GM23338 (cell line): ENCODE measurements at regions not wholly inside any gene's neighbourhood (a gene's known extent, or its start where the extent isn't known, plus 50 kb on each side); places are given as distances from the start of the nearest gene placed in this dataset.

Experiments
- ATAC-seq: fragments of 200-7000 bp; cut with Tn5 transposase; 3 replicates; pipeline ENCODE4 v1.9.1; 2020
- DNase-seq: peaks from one replicate; pipeline ENCODE4 v3.0.0-alpha.2; 2015; ENCODE audit warnings: low spot score
- H2AFZ ChIP-seq: fragments of 200-600 bp; sonication (generic); 2 replicates; pipeline ENCODE4 v1.8.0; 2016; ENCODE audit warnings: antibody characterized with exemption, mild to moderate bottlenecking, moderate library complexity
- H3F3A ChIP-seq: fragments of 200-600 bp; sonication (generic); replicated peaks from 2 replicates; pipeline ENCODE4 v1.8.0; 2017; ENCODE audit warnings: antibody characterized with exemption, mixed run types, low read depth
- H3K27ac ChIP-seq: fragments of 200-600 bp; sonication (generic); 2 replicates; pipeline ENCODE4 v1.6.1; 2016; ENCODE audit warnings: low read depth
- H3K27me3 ChIP-seq: fragments of 200-600 bp; sonication (generic); 2 replicates; pipeline ENCODE4 v1.8.0; 2016; ENCODE audit warnings: mild to moderate bottlenecking, mixed run types, moderate library complexity; ENCODE audit not compliant: insufficient read depth
- H3K36me3 ChIP-seq: fragments of 200-600 bp; sonication (generic); 2 replicates; pipeline ENCODE4 v1.8.0; 2016; ENCODE audit warnings: mild to moderate bottlenecking; ENCODE audit not compliant: insufficient read depth
- H3K4me1 ChIP-seq: fragments of 200-600 bp; sonication (generic); 2 replicates; pipeline ENCODE4 v1.8.0; 2016; ENCODE audit warnings: mild to moderate bottlenecking, moderate library complexity; ENCODE audit not compliant: insufficient read depth
- H3K4me2 ChIP-seq: fragments of 200-600 bp; sonication (generic); 2 replicates; pipeline ENCODE4 v1.7.1; 2017; ENCODE audit warnings: mixed run types
- H3K4me3 ChIP-seq: fragments of 200-600 bp; sonication (generic); 2 replicates; pipeline ENCODE4 v1.6.1; 2016; ENCODE audit warnings: mixed run types
- H3K79me2 ChIP-seq: fragments of 200-600 bp; sonication (generic); replicated peaks from 2 replicates; pipeline ENCODE4 v1.8.0; 2017; ENCODE audit warnings: mild to moderate bottlenecking; ENCODE audit not compliant: insufficient read depth
- H3K9me2 ChIP-seq: fragments of 200-600 bp; sonication (generic); 2 replicates; pipeline ENCODE4 v1.8.0; 2017; ENCODE audit not compliant: insufficient read depth
- H4K20me1 ChIP-seq: fragments of 200-600 bp; sonication (generic); replicated peaks from 2 replicates; pipeline ENCODE4 v1.8.0; 2017; ENCODE audit warnings: mild to moderate bottlenecking; ENCODE audit not compliant: insufficient read depth
- H3K27ac Mint-ChIP-seq: 2 replicates; pipeline ENCODE4 v1.8.0; 2020; ENCODE audit warnings: inconsistent platforms, mild to moderate bottlenecking, moderate library complexity, mixed read lengths
- H3K27me3 Mint-ChIP-seq: 3 replicates; pipeline ENCODE4 v1.8.0; 2022; ENCODE audit warnings: low read depth, mild to moderate bottlenecking, moderate library complexity, mixed read lengths, inconsistent platforms; ENCODE audit not compliant: insufficient read depth, poor library complexity
- H3K36me3 Mint-ChIP-seq: 3 replicates; pipeline ENCODE4 v1.8.0; 2021; ENCODE audit warnings: low read depth, mild to moderate bottlenecking, inconsistent platforms, moderate library complexity, mixed read lengths
- H3K4me1 Mint-ChIP-seq: 3 replicates; pipeline ENCODE4 v1.8.0; 2020; ENCODE audit warnings: mild to moderate bottlenecking, inconsistent platforms, mixed read lengths
- H3K4me3 Mint-ChIP-seq: 3 replicates; pipeline ENCODE4 v1.8.0; 2021; ENCODE audit warnings: moderate library complexity, mild to moderate bottlenecking, inconsistent platforms, mixed read lengths
- H3K9me3 Mint-ChIP-seq: 3 replicates; pipeline ENCODE4 v1.8.0; 2020; ENCODE audit warnings: moderate library complexity, mild to moderate bottlenecking, inconsistent platforms, mixed read lengths
- CTCF ChIP-seq, 2 experiments: fragments of 200-600 bp in 1 of 2; sonication (generic) in 1 of 2; conservative IDR thresholded peaks; 2 replicates each; pipeline versions ENCODE4 v1.5.1 to v1.6.1; 2016 to 2017; ENCODE audit warnings: antibody characterized with exemption in 2 of 2, low read depth in 2 of 2, mild to moderate bottlenecking in 2 of 2, moderate library complexity in 1 of 2
- ETS1 ChIP-seq: IDR thresholded peaks from 2 replicates; pipeline ENCODE4 v1.6.1; 2016; ENCODE audit warnings: antibody characterized with exemption
- EZH2 ChIP-seq: fragments of 200-600 bp; sonication (generic); IDR thresholded peaks from one replicate; pipeline ENCODE4 v1.8.0; 2017; ENCODE audit warnings: antibody characterized with exemption, mild to moderate bottlenecking, low read depth; ENCODE audit not compliant: unreplicated experiment
- EZH2phosphoT487 ChIP-seq: fragments of 200-600 bp; sonication (generic); IDR thresholded peaks from one replicate; pipeline ENCODE4 v1.8.1; 2018; ENCODE audit warnings: antibody characterized with exemption; ENCODE audit not compliant: unreplicated experiment
- JUNB ChIP-seq: IDR thresholded peaks from one replicate; pipeline ENCODE4 v1.6.1; 2016; ENCODE audit warnings: antibody characterized with exemption; ENCODE audit not compliant: unreplicated experiment
- ZNF331 ChIP-seq: fragments of 250-450 bp; sonication (Bioruptor Pico); IDR thresholded peaks from 2 replicates; pipeline ENCODE4 v1.5.0; 2020; ENCODE audit warnings: low read depth, mild to moderate bottlenecking, moderate library complexity
- ZNF462 ChIP-seq: fragments of 250-450 bp; sonication (Bioruptor Pico); IDR thresholded peaks from 2 replicates; pipeline ENCODE4 v1.5.0; 2020; ENCODE audit warnings: mild to moderate bottlenecking, moderate library complexity

- Mint-ChIP-seq H3K9me3 (peaks cover 6% of the 10 kb centered on the region; the same call in 2 of the 3 replicates), H3K4me1 (no peaks in the 10 kb centered on the region; the same call in 2 of the 3 replicates), H3K4me3 (no peak overlapping the region), H3K36me3 (peaks cover 6% of the 10 kb centered on the region; the same call in 1 of the 3 replicates), H3K27ac (no peak overlapping the region), H3K27me3 (peaks cover 1% of the 10 kb centered on the region)
- Histone ChIP-seq H3K4me3 (no peak overlapping the region), H3K4me1 (no peaks in the 10 kb centered on the region), H3K27ac (no peak overlapping the region), H3K4me2 (no peak overlapping the region), H3K27me3 (no peaks in the 10 kb centered on the region), H3F3A (no peaks in the 10 kb centered on the region), H3K9me2 (0 out of 2 replicates have a peak, but pooled peaks cover 9% of the 10 kb centered on the region), H3K36me3 (no peaks in the 10 kb centered on the region), H2AFZ (no peak overlapping the region), H4K20me1 (no peaks in the 10 kb centered on the region), H3K79me2 (no peaks in the 10 kb centered on the region)
- ATAC-seq: no peak
- DNase-seq: peak; percentile 10
- TF ChIP-seq EZH2 (no peak), ETS1 (no peak), ZNF331 (CRISPR knock-in tag) (no peak), EZH2phosphoT487 (no peak), JUNB (no peak), ZNF462 (no peak), CTCF (conservative IDR thresholded peaks at IDR 0.05; ENCODE audit: low read depth in 2 of 2) (0 out of 4 replicates have a peak, but pooled peaks of 1 of the 2 experiments have one; percentile 15)
Observed at GRCh38 chr1:60732977-60733401, 349.4 kb upstream of the NFIA start.
